ENCODE measurements at regions not wholly inside any gene's neighbourhood (a gene's known extent, or its start where the extent isn't known, plus 50 kb on each side); places are given as distances from the start of the nearest gene placed in this dataset.

- no peak overlapping the region for H3K27ac Mint-ChIP-seq
- no peaks in the 10 kb centered on the region for H3K27me3 Mint-ChIP-seq (ENCODE audit: low read depth)
- no peak for ATAC-seq (replicated peaks in 1 of 2)
- H3K4me3 Mint-ChIP-seq: no peak overlapping the region
- peaks cover 0 to 6% of the 10 kb centered on the region in 2 donors for H3K9me3 Mint-ChIP-seq
- DNase-seq: no peak
- no peaks in the 10 kb centered on the region for H3K4me1 Mint-ChIP-seq (ENCODE audit: low read depth)
- H3K36me3 Mint-ChIP-seq (ENCODE audit: insufficient read depth in 2 of 2): no peaks in the 10 kb centered on the region
Measured at GRCh38 chr5:125725691-125726090, 697.5 kb upstream of the GRAMD2B start.

- ATAC-seq (replicated peaks in 1 of 2) (no peak), DNase-seq (no peak)
- H3K4me3 Mint-ChIP-seq: no peak overlapping the region
- no peaks in the 10 kb centered on the region for H3K27me3 Mint-ChIP-seq (ENCODE audit: low read depth)
- H3K4me1 Mint-ChIP-seq (ENCODE audit: low read depth): no peaks in the 10 kb centered on the region
- H3K27ac Mint-ChIP-seq: no peak overlapping the region
- H3K36me3 Mint-ChIP-seq (ENCODE audit: insufficient read depth in 2 of 2): no peaks in the 10 kb centered on the region
- H3K9me3 Mint-ChIP-seq: peaks cover 2 to 6% of the 10 kb centered on the region in 2 donors
Measured at GRCh38 chr5:125743939-125744338, 679.3 kb upstream of the GRAMD2B start.

- H3K4me1 Mint-ChIP-seq (ENCODE audit: low read depth): no peaks in the 10 kb centered on the region
- ATAC-seq (replicated peaks in 1 of 2) (no peak), DNase-seq (no peak)
- H3K27ac Mint-ChIP-seq: no peak overlapping the region
- peaks cover 4 to 7% of the 10 kb centered on the region in 2 donors for H3K9me3 Mint-ChIP-seq
- H3K4me3 Mint-ChIP-seq: no peak overlapping the region
- no peaks in the 10 kb centered on the region for H3K27me3 Mint-ChIP-seq (ENCODE audit: low read depth)
- no peaks in the 10 kb centered on the region for H3K36me3 Mint-ChIP-seq (ENCODE audit: insufficient read depth in 2 of 2)
Measured at GRCh38 chr5:125746917-125747316, 676.3 kb upstream of the GRAMD2B start.

GRCh38 chr5:125750147-125750860 lies 672.9 kb upstream of the GRAMD2B start:
- Mint-ChIP-seq H3K36me3 (ENCODE audit: insufficient read depth in 2 of 2) (no peaks in the 10 kb centered on the region), H3K4me3 (no peak overlapping the region), H3K4me1 (ENCODE audit: low read depth) (no peaks in the 10 kb centered on the region), H3K27ac (no peak overlapping the region), H3K9me3 (peaks cover 1 to 5% of the 10 kb centered on the region in 2 donors), H3K27me3 (ENCODE audit: low read depth) (no peaks in the 10 kb centered on the region)
- no peak for ATAC-seq (replicated peaks in 1 of 2)
- no peak for DNase-seq

GRCh38 chr5:125750861-125751186 lies 672.4 kb upstream of the GRAMD2B start:
- DNase-seq (no peak), ATAC-seq (replicated peaks in 1 of 2) (no peak)
- peaks cover 1 to 5% of the 10 kb centered on the region in 2 donors for H3K9me3 Mint-ChIP-seq
- H3K4me1 Mint-ChIP-seq (ENCODE audit: low read depth): no peaks in the 10 kb centered on the region
- H3K4me3 Mint-ChIP-seq: no peak overlapping the region
- no peaks in the 10 kb centered on the region for H3K27me3 Mint-ChIP-seq (ENCODE audit: low read depth)
- H3K27ac Mint-ChIP-seq: no peak overlapping the region
- no peaks in the 10 kb centered on the region for H3K36me3 Mint-ChIP-seq (ENCODE audit: insufficient read depth in 2 of 2)

- ATAC-seq (replicated peaks in 1 of 2) (no peak), DNase-seq (no peak)
- Mint-ChIP-seq H3K9me3 (peaks cover 1 to 9% of the 10 kb centered on the region in 2 donors), H3K4me3 (no peak overlapping the region), H3K27ac (no peak overlapping the region), H3K36me3 (ENCODE audit: insufficient read depth in 2 of 2) (no peaks in the 10 kb centered on the region), H3K4me1 (ENCODE audit: low read depth) (no peaks in the 10 kb centered on the region), H3K27me3 (ENCODE audit: low read depth) (no peaks in the 10 kb centered on the region)
Measured at GRCh38 chr5:125756456-125756855, 666.8 kb upstream of the GRAMD2B start.

- peaks cover 3 to 6% of the 10 kb centered on the region in 2 donors for H3K9me3 Mint-ChIP-seq
- no peak overlapping the region for H3K27ac Mint-ChIP-seq
- DNase-seq: no peak
- no peak for ATAC-seq (replicated peaks in 1 of 2)
- H3K27me3 Mint-ChIP-seq (ENCODE audit: low read depth): no peaks in the 10 kb centered on the region
- H3K36me3 Mint-ChIP-seq (ENCODE audit: insufficient read depth in 2 of 2): no peaks in the 10 kb centered on the region
- H3K4me1 Mint-ChIP-seq (ENCODE audit: low read depth): no peaks in the 10 kb centered on the region
- no peak overlapping the region for H3K4me3 Mint-ChIP-seq
Measured at GRCh38 chr5:125766706-125767105, 656.5 kb upstream of the GRAMD2B start.

- H3K4me3 Mint-ChIP-seq: no peak overlapping the region
- H3K27me3 Mint-ChIP-seq (ENCODE audit: low read depth): no peaks in the 10 kb centered on the region
- no peak for ATAC-seq (replicated peaks in 1 of 2)
- H3K4me1 Mint-ChIP-seq (ENCODE audit: low read depth): no peaks in the 10 kb centered on the region
- H3K36me3 Mint-ChIP-seq (ENCODE audit: insufficient read depth in 2 of 2): no peaks in the 10 kb centered on the region
- DNase-seq: no peak
- no peak overlapping the region for H3K27ac Mint-ChIP-seq
- peaks cover 1 to 5% of the 10 kb centered on the region in 2 donors for H3K9me3 Mint-ChIP-seq
Measured at GRCh38 chr5:125775896-125776295, 647.3 kb upstream of the GRAMD2B start.

GRCh38 chr5:125776656-125777139 lies 646.5 kb upstream of the GRAMD2B start:
- no peaks in the 10 kb centered on the region for H3K27me3 Mint-ChIP-seq (ENCODE audit: low read depth)
- H3K9me3 Mint-ChIP-seq: peaks cover 0 to 5% of the 10 kb centered on the region in 2 donors
- no peak overlapping the region for H3K27ac Mint-ChIP-seq
- no peak overlapping the region for H3K4me3 Mint-ChIP-seq
- no peaks in the 10 kb centered on the region for H3K36me3 Mint-ChIP-seq (ENCODE audit: insufficient read depth in 2 of 2)
- DNase-seq: no peak
- no peaks in the 10 kb centered on the region for H3K4me1 Mint-ChIP-seq (ENCODE audit: low read depth)
- ATAC-seq (replicated peaks in 1 of 2): no peak

- Mint-ChIP-seq H3K36me3 (ENCODE audit: insufficient read depth in 2 of 2) (no peaks in the 10 kb centered on the region), H3K27ac (no peak overlapping the region), H3K4me3 (no peak overlapping the region), H3K27me3 (ENCODE audit: low read depth) (no peaks in the 10 kb centered on the region), H3K4me1 (ENCODE audit: low read depth) (no peaks in the 10 kb centered on the region), H3K9me3 (peaks cover 3 to 5% of the 10 kb centered on the region in 2 donors)
- no peak for DNase-seq
- no peak for ATAC-seq (replicated peaks in 1 of 2)
Measured at GRCh38 chr5:125778791-125779190, 644.4 kb upstream of the GRAMD2B start.

- no peaks in the 10 kb centered on the region for H3K36me3 Mint-ChIP-seq (ENCODE audit: insufficient read depth in 2 of 2)
- H3K4me1 Mint-ChIP-seq (ENCODE audit: low read depth): no peaks in the 10 kb centered on the region
- H3K27me3 Mint-ChIP-seq (ENCODE audit: low read depth): no peaks in the 10 kb centered on the region
- H3K4me3 Mint-ChIP-seq: no peak overlapping the region
- peaks cover 2 to 3% of the 10 kb centered on the region in 2 donors for H3K9me3 Mint-ChIP-seq
- ATAC-seq (replicated peaks in 1 of 2) (no peak), DNase-seq (no peak)
- no peak overlapping the region for H3K27ac Mint-ChIP-seq
Measured at GRCh38 chr5:125785407-125785806, 637.8 kb upstream of the GRAMD2B start.

- ATAC-seq (replicated peaks in 1 of 2): no peak
- Mint-ChIP-seq H3K4me3 (no peak overlapping the region), H3K9me3 (peaks cover 2 to 3% of the 10 kb centered on the region in 2 donors), H3K27ac (no peak overlapping the region), H3K27me3 (ENCODE audit: low read depth) (no peaks in the 10 kb centered on the region), H3K36me3 (ENCODE audit: insufficient read depth in 2 of 2) (no peaks in the 10 kb centered on the region), H3K4me1 (ENCODE audit: low read depth) (no peaks in the 10 kb centered on the region)
- no peak for DNase-seq
Measured at GRCh38 chr5:125786021-125786420, 637.2 kb upstream of the GRAMD2B start.

GRCh38 chr5:125793470-125793869 lies 629.7 kb upstream of the GRAMD2B start:
- Mint-ChIP-seq H3K9me3 (peaks cover 4 to 5% of the 10 kb centered on the region in 2 donors), H3K4me3 (no peak overlapping the region), H3K36me3 (ENCODE audit: insufficient read depth in 2 of 2) (no peaks in the 10 kb centered on the region), H3K27me3 (ENCODE audit: low read depth) (no peaks in the 10 kb centered on the region), H3K4me1 (ENCODE audit: low read depth) (no peaks in the 10 kb centered on the region), H3K27ac (no peak overlapping the region)
- ATAC-seq (replicated peaks in 1 of 2): no peak
- DNase-seq: no peak

- Mint-ChIP-seq H3K9me3 (peaks cover 9 to 12% of the 10 kb centered on the region in 2 donors), H3K4me3 (no peak overlapping the region), H3K4me1 (ENCODE audit: low read depth) (no peaks in the 10 kb centered on the region), H3K27ac (no peak overlapping the region), H3K27me3 (ENCODE audit: low read depth) (no peaks in the 10 kb centered on the region), H3K36me3 (ENCODE audit: insufficient read depth in 2 of 2) (no peaks in the 10 kb centered on the region)
- no peak for DNase-seq
- no peak for ATAC-seq (replicated peaks in 1 of 2)
Measured at GRCh38 chr5:125794922-125795321, 628.3 kb upstream of the GRAMD2B start.
